Limb (tissue), 2 donors: ENCODE measurements at regions not wholly inside any gene's neighbourhood (a gene's known extent, or its start where the extent isn't known, plus 50 kb on each side); places are given as distances from the start of the nearest gene placed in this dataset.

Experiments
- DNase-seq, 2 donors: peaks; one replicate each; pipeline ENCODE4 v3.0.0-alpha.2; 2016; ENCODE audit errors: extremely low spot score in 2 of 2

- no peak for DNase-seq
These were observed 169.5 kb downstream of the DIPK2A start for GRCh38 chr3:144141074-144141473.

DNA sequence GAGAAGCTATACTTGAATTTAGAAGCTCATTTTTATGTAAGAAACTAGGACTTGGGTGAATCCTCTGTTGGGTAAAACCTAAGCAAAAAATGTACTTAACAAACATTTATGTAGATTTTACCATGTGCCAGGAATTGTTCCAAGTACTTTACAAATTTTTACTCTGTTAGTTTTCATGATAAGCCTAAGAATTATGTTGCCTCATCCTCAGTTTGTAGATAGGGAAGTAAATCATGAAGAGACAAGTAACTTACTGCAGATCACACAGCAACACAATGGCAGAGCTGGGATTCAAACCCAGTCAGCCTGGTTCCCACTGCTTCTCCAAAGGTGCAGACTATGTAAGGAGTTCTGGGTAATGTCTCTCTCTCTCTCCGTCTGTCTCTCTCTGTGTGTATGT is 169.9 kb downstream of the DIPK2A start:
- no peak for DNase-seq

GRCh38 chr3:144142151-144142840 is 170.7 kb downstream of the DIPK2A start:
- DNase-seq: peak in 1 of 2 donors; percentile 50

DNA sequence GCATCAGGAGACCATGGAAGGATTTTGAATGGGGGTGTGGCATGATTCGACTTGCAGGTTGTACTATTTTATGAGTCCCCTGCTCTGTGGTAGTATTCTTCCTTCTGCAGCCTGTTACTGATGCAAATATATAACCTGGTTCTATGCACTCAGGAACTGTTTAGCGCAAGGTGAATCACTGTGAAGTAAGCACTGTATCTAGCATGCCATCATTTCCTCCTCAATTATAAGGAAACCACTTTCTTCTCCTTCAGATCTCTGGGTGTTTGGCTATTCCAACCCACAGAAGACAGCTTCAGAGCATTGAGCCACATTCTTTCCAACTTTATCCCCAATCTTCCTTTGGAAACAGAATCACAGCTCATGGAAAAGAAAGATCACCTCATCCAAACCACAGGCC is 176.7 kb downstream of the DIPK2A start:
- DNase-seq: no peak

GRCh38 chr3:144151983-144152382 is 180.4 kb downstream of the DIPK2A start:
- no peak for DNase-seq

DNA sequence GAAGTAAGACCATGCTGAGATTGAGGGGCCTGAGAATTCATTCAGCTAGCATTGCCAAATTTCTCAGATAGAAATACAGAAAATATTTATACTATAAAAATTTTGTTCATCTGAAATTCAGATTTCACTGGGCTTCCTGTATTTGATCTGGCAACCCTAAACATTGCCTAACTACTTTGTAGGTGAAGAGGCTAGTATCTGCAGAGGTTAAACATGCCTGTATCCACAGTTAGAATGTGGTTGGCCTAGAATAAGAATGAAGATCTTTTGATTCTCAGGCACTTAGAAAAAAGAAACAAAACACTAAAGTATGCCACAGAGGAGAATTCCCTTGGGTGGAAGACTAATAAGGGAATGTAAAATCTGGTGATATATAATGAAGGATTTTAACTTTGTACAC is 189.0 kb downstream of the DIPK2A start:
- no peak for DNase-seq

DNA sequence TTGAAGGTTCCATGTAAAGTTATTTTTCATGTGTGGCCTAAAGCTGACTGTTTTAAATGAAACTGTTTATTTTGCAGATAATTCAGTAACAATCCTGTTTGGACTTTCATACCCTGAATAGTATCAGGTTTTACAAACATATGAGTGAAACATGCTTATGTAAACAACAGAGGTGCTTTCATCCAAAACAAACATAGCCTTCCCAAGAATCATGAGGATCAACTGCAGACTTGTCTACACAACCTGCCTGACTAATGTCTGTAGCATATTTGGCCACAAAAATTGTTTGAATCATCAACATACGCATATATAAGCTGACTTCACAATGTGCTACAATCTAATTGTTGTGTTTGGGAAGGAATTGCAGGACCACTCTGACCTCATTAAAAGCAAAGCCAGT is 190.4 kb downstream of the DIPK2A start:
- DNase-seq: no peak

DNA sequence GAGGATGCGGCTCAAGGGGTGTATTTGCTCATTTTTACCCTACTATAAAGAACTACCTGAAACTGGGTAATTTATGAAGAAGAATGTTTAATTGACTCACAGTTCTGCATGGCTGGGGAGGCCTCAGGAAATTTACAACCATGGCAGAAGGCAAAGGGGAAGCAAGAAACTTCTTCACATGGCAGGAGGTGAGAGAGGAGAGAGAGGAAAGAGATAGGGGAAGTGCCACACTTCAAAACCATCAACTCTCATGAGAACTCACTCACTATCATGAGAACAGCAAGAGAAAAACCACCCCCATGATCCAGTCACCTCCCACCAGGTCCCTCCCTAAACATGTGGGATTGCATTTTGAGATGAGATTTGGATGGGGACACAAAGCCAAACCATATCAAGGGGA is 192.7 kb downstream of the DIPK2A start:
- DNase-seq: no peak

- DNase-seq: no peak
These were observed 193.9 kb downstream of the DIPK2A start for GRCh38 chr3:144165482-144165881.

- DNase-seq: no peak
These were observed 196.0 kb downstream of the DIPK2A start for GRCh38 chr3:144167634-144168033.

GRCh38 chr3:144173491-144173890 is 201.9 kb downstream of the DIPK2A start:
- DNase-seq: no peak

- DNase-seq: no peak
These were observed 204.2 kb downstream of the DIPK2A start for GRCh38 chr3:144175644-144176425.

DNA sequence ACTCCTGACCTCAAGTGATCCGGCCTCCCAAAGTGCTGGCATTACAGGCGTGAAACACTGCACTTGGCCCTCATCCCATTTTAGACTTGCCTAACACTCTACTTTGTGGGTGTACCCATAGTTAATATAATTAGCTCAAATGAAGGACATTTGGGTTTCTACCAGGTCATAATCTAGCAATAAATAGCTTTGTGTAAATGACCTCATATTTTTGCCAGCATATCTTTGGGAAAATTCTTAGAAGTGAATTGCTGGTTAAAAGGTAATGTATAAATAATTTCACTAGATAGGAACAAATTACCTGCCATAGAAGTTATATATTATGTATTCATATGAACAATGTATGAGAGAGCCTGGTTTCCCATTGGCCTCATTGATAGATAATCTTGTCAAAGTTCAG is 206.0 kb downstream of the DIPK2A start:
- DNase-seq: no peak

DNA sequence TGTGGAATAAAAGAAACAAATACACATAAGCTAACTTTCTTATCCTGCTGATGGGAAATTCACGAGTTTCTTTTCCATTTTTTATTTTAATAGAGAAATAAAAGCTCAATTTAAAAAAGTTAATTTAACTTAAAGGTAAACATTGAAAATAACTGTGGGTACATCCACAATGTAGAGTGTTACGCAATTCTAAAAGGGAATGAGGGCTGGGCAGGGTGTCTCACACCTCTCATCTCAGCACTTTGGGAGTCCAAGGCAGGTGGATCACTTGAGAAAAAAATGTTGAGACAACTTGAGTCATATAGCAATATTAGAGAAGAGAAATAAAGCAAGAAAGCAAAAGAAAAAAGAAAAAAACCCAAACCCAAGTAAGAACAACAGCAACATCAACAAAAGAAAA is 207.0 kb downstream of the DIPK2A start:
- DNase-seq: no peak

DNA sequence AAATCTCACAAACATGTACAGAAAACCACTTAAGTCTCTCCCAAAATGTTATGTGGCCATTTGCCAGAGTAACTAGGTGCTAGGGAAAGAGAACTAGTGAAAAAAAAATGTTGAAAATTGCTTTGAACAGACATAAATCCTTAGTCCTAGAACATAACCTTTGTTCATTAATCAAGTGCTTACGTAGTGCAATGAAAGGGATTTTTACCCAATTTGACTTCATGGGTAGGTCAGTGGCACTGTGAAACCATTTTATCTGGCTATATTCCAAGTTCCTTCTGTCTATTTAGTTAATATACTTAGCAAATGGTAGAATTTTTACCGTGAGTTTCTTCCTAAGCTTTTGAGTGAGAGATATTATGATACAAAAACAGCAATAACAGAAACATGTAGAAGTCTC is 209.4 kb downstream of the DIPK2A start:
- peak in 1 of 2 donors; percentile 30 for DNase-seq

DNA sequence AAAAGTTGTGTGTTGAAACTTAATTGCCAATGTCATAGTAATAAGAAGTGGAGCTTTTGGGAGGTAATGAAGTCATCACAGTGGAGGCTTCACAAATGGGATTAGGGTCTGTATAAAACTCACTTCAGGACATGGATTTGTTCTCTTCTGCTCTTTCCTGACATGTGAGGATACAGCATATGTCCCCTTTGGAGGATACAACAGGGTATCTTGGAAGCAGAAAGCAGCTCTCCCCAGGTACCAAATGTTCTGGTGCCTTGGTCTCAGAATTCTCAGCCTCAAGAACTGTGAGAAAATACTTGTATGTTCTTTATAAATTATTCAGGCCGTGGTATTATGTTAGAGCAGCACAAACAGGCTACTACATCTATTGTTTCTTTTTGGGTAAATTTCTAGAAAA is 210.9 kb downstream of the DIPK2A start:
- no peak for DNase-seq

- DNase-seq: no peak
These were observed 213.7 kb downstream of the DIPK2A start for GRCh38 chr3:144185276-144185675.

DNA sequence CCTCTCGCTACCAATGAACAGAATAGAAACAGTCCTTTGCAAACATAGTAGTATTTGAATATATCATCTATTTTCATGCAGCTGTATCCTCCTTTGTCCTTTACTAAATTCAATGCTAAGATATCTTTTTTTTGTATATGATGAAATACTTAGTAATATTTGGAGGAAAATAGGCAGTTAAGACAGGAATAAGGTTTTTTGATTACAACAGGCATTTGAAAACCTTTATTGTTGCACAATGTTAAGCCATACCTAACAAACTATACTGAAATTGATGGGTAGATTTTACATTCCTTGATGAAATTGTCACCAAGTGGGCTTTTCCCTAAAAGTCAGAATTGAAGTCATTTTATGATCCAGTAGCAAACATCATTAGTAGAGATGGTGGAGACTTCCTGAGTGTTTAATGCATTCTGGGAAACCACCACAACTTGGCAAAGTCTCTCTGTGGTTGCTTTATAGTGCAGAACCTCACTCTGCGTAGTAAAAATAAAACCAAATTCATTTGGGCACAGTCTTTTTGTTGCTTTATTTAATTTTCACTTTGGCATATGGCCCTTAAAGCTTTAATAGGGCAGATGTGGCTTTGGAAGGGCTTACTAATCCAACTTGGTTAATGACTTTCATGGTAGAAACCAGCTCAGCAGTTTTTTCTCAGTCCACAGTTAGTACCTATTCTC is 216.0 kb downstream of the DIPK2A start:
- peak in 1 of 2 donors; percentile 49 for DNase-seq

- no peak for DNase-seq
These were observed 217.4 kb downstream of the DIPK2A start for GRCh38 chr3:144189044-144189443.

DNA sequence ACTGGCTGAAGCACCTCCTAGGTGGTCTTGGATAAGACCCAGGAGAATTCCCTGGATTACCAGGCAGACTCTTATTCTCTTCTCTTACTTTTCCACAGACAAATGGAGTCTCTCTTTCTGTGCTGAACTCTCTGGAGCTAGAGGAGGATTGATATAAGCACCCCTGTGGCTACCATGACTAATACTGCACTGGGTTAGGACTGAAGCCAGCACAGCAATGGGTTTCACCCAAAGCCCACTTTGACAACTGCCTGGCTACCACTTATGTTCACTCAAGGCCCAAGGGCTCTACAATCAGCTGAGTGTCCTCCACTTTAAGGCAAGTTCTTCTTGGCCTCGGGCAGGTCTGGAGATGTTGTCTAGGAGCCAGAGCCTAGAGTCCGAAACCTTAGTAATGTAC is 225.5 kb downstream of the DIPK2A start:
- no peak for DNase-seq

GRCh38 chr3:144197582-144197981 is 226.0 kb downstream of the DIPK2A start:
- no peak for DNase-seq

GRCh38 chr3:144200004-144200403 is 228.4 kb downstream of the DIPK2A start:
- DNase-seq: no peak

- no peak for DNase-seq
These were observed 228.8 kb downstream of the DIPK2A start for GRCh38 chr3:144200466-144200865.
